ENCODE measurements at regions not wholly inside any gene's neighbourhood (a gene's known extent, or its start where the extent isn't known, plus 50 kb on each side); places are given as distances from the start of the nearest gene placed in this dataset.

DNA sequence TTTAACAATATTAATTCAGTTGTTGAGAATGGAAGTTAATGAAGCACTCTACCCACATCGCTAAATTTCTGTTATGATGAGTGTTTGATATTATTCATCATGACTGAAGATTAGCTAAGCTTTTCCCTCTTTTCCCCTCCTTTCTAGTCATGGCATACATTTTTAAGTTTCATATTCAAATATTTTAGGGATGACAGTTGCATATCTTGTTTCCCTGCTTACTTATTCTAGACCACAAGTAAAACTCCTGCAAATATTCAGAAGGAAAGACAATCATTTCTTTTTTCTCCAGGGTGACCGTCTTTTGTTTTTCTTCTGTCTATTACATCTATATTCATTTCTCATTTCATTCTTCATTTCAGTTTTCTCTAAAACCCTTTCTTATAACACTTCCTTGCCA is 906.0 kb downstream of the ADGRL2 start:
- TF ChIP-seq, protein P1, sequence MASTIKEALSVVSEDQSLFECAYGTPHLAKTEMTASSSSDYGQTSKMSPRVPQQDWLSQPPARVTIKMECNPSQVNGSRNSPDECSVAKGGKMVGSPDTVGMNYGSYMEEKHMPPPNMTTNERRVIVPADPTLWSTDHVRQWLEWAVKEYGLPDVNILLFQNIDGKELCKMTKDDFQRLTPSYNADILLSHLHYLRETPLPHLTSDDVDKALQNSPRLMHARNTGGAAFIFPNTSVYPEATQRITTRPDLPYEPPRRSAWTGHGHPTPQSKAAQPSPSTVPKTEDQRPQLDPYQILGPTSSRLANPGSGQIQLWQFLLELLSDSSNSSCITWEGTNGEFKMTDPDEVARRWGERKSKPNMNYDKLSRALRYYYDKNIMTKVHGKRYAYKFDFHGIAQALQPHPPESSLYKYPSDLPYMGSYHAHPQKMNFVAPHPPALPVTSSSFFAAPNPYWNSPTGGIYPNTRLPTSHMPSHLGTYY (CRISPR knock-in tag; IDR thresholded peaks at IDR 0.05), result no peak
- TF ChIP-seq, protein P2, sequence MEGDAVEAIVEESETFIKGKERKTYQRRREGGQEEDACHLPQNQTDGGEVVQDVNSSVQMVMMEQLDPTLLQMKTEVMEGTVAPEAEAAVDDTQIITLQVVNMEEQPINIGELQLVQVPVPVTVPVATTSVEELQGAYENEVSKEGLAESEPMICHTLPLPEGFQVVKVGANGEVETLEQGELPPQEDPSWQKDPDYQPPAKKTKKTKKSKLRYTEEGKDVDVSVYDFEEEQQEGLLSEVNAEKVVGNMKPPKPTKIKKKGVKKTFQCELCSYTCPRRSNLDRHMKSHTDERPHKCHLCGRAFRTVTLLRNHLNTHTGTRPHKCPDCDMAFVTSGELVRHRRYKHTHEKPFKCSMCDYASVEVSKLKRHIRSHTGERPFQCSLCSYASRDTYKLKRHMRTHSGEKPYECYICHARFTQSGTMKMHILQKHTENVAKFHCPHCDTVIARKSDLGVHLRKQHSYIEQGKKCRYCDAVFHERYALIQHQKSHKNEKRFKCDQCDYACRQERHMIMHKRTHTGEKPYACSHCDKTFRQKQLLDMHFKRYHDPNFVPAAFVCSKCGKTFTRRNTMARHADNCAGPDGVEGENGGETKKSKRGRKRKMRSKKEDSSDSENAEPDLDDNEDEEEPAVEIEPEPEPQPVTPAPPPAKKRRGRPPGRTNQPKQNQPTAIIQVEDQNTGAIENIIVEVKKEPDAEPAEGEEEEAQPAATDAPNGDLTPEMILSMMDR (IDR thresholded peaks at IDR 0.05), result no peak
- TF ChIP-seq NFYB (CRISPR knock-in tag; conservative IDR thresholded peaks at IDR 0.05; ENCODE audit: low read depth) (no peak), SMAD4 (CRISPR knock-in tag; IDR thresholded peaks at IDR 0.05) (no peak)
